CD4-positive, alpha-beta T cell (primary cell): ENCODE measurements at regions not wholly inside any gene's neighbourhood (a gene's known extent, or its start where the extent isn't known, plus 50 kb on each side); places are given as distances from the start of the nearest gene placed in this dataset.

ENCODE experiments used
- ATAC-seq: fragments of 200-7000 bp; cut with Tn5 transposase; one replicate; pipeline ENCODE4 v1.10.0; 2022; ENCODE audit warnings: mild to moderate bottlenecking; ENCODE audit not compliant: poor library complexity
- CTCF ChIA-PET: fragments of 350-600 bp; sonication (Branson Sonifier 250); formaldehyde crosslinking; loops from one replicate; lab custom pipeline; 2021; ENCODE audit warnings: antibody characterized with exemption, inconsistent platforms; lab: Charles Lee
- POLR2A ChIA-PET: fragments of 350-600 bp; sonication (Branson Sonifier 250); formaldehyde crosslinking; loops from one replicate; lab custom pipeline; 2021; ENCODE audit warnings: antibody characterized with exemption, inconsistent platforms; lab: Charles Lee
- DNase-seq, 14 experiments: peaks; one replicate each; pipeline ENCODE4 v3.0.0-alpha.2; 2013 to 2020; ENCODE audit warnings: mixed read lengths in 2 of 14
- H3K27ac ChIP-seq, 2 donors: one replicate each; pipeline versions ENCODE4 v1.5.1 to v1.7.0; 2013; ENCODE audit warnings: low read length in 2 of 2, low read depth in 1 of 2, mild to moderate bottlenecking in 1 of 2
- H3K27me3 ChIP-seq, 2 experiments: 1 replicate in 1 of 2; 2 replicates in 1 of 2; pipeline versions ENCODE4 v1.6.1 to v1.7.0; 2013; ENCODE audit warnings: low read length in 2 of 2, control low read depth in 1 of 2, mild to moderate bottlenecking in 1 of 2, moderate library complexity in 1 of 2; ENCODE audit not compliant: insufficient read depth in 2 of 2, control insufficient read depth in 1 of 2
- H3K36me3 ChIP-seq: one replicate; pipeline ENCODE4 v1.6.1; 2013; ENCODE audit warnings: low read length, control low read depth; ENCODE audit not compliant: insufficient read depth
- H3K4me1 ChIP-seq: one replicate; pipeline ENCODE4 v1.6.1; 2013; ENCODE audit warnings: low read length, control low read depth; ENCODE audit not compliant: insufficient read depth
- H3K4me3 ChIP-seq: one replicate; pipeline ENCODE4 v1.5.1; 2013; ENCODE audit warnings: mild to moderate bottlenecking, low read length, moderate library complexity
- H3K9me3 ChIP-seq, 2 experiments: 1 replicate in 1 of 2; 2 replicates in 1 of 2; pipeline versions ENCODE4 v1.6.1 to v1.7.0; 2013; ENCODE audit warnings: low read length in 2 of 2, mild to moderate bottlenecking in 2 of 2, control low read depth in 1 of 2, moderate library complexity in 1 of 2; ENCODE audit not compliant: control insufficient read depth in 1 of 2, insufficient read depth in 1 of 2
- H3K27ac Mint-ChIP-seq: one replicate; pipeline ENCODE4 v1.8.0; 2020; ENCODE audit warnings: mixed read lengths
- H3K27me3 Mint-ChIP-seq: one replicate; pipeline ENCODE4 v1.8.0; 2021; ENCODE audit warnings: mixed read lengths
- H3K36me3 Mint-ChIP-seq: one replicate; pipeline ENCODE4 v1.8.0; 2021; ENCODE audit warnings: low read depth, mixed read lengths
- H3K4me1 Mint-ChIP-seq: one replicate; pipeline ENCODE4 v1.8.0; 2021; ENCODE audit warnings: low read depth, mixed read lengths
- H3K4me3 Mint-ChIP-seq: one replicate; pipeline ENCODE4 v1.8.0; 2020; ENCODE audit warnings: mild to moderate bottlenecking, mixed read lengths
- H3K9me3 Mint-ChIP-seq: one replicate; pipeline ENCODE4 v1.8.0; 2020; ENCODE audit warnings: mixed read lengths
- CTCF ChIP-seq: fragments of 200-600 bp; IDR thresholded peaks from one replicate; pipeline ENCODE4 v1.8.0; 2022; ENCODE audit warnings: antibody characterized with exemption, mild to moderate bottlenecking
- intact Hi-C, 2 experiments: fragments of 100-400 bp; cut with DNase I in 1 of 2; cut with micrococcal nuclease in 1 of 2; formaldehyde crosslinking; loops; one replicate each; pipeline versions ENCODE4 v1.15.1 to v1.9.0; 2023 to 2025; cut with DNase I, micrococcal nuclease

- H3K4me3 ChIP-seq: no peak overlapping the region
- intact Hi-C loops: no loop called here
- CTCF ChIA-PET: no interaction called here
Measured at GRCh38 chr11:96905143-96905542, 515.3 kb downstream of the JRKL start.

GRCh38 chr11:96905663-96906062 is 515.9 kb downstream of the JRKL start:
- Histone ChIP-seq H3K4me1 (no peaks in the 10 kb centered on the region), H3K27me3 (no peaks in the 10 kb centered on the region), H3K27ac (no peak overlapping the region), H3K36me3 (no peaks in the 10 kb centered on the region), H3K4me3 (no peak overlapping the region), H3K9me3 (no peaks in the 10 kb centered on the region)
- Mint-ChIP-seq H3K36me3 (no peaks in the 10 kb centered on the region), H3K27ac (no peak overlapping the region), H3K4me3 (no peak overlapping the region), H3K4me1 (no peaks in the 10 kb centered on the region), H3K27me3 (no peaks in the 10 kb centered on the region), H3K9me3 (peaks cover 4% of the 10 kb centered on the region)
- ATAC-seq (no peak), DNase-seq (no peak)
- intact Hi-C loops: no loop called here
- CTCF ChIA-PET: no interaction called here
- no peak for TF ChIP-seq CTCF
- POLR2A ChIA-PET: no interaction called here

More at GRCh38 chr11:96905143-96905542, 515.3 kb downstream of the JRKL start:
- Mint-ChIP-seq H3K36me3 (no peaks in the 10 kb centered on the region), H3K4me3 (no peak overlapping the region), H3K27me3 (no peaks in the 10 kb centered on the region), H3K9me3 (peaks cover 6% of the 10 kb centered on the region), H3K4me1 (no peaks in the 10 kb centered on the region), H3K27ac (no peak overlapping the region)
- Histone ChIP-seq H3K36me3 (no peaks in the 10 kb centered on the region), H3K27ac (no peak overlapping the region), H3K9me3 (no peaks in the 10 kb centered on the region), H3K27me3 (no peaks in the 10 kb centered on the region), H3K4me1 (no peaks in the 10 kb centered on the region)
- POLR2A ChIA-PET: no interaction called here
- TF ChIP-seq CTCF: no peak
- no peak for ATAC-seq
- DNase-seq: no peak

GRCh38 chr11:96906476-96906875 is 516.7 kb downstream of the JRKL start:
- CTCF ChIA-PET: no interaction called here
- H3K4me3 Mint-ChIP-seq: no peak overlapping the region
- no peak overlapping the region for H3K27ac Mint-ChIP-seq
- no peak for TF ChIP-seq CTCF
- Histone ChIP-seq H3K4me3 (no peak overlapping the region), H3K36me3 (no peaks in the 10 kb centered on the region), H3K4me1 (no peaks in the 10 kb centered on the region), H3K27me3 (no peaks in the 10 kb centered on the region), H3K27ac (no peak overlapping the region), H3K9me3 (no peaks in the 10 kb centered on the region)
- DNase-seq (no peak), ATAC-seq (no peak)
- H3K9me3 Mint-ChIP-seq: peaks cover 7% of the 10 kb centered on the region
- intact Hi-C loops: no loop called here
- POLR2A ChIA-PET: no interaction called here
- H3K27me3 Mint-ChIP-seq: no peaks in the 10 kb centered on the region
- H3K4me1 Mint-ChIP-seq: no peaks in the 10 kb centered on the region
- no peaks in the 10 kb centered on the region for H3K36me3 Mint-ChIP-seq
